ENCODE measurements at regions not wholly inside any gene's neighbourhood (a gene's known extent, or its start where the extent isn't known, plus 50 kb on each side); places are given as distances from the start of the nearest gene placed in this dataset.

DNA sequence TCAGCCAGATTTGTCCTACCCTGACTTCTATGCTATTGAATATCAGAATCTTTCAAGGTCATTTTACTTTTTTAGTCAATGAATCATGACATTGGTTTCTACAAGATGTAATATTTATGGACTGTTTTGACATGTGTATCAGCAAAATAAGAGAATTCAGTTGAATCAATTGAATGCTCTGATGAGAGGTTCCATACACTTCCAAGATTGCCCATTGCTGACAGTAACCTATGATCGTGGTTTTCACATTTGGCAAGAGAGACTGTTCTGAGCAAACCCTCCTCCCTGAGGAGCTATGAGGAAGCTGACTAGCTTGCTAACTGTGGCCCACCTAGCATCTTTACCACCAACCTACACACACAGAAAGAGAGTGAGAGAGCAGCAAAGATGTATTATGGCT, 56.7 kb upstream of the FST start:
- Histone ChIP-seq H3K27ac (no peak overlapping the region), H3K36me3 (no peaks in the 10 kb centered on the region), H3K4me1 (no peaks in the 10 kb centered on the region), H3K4me3 (no peak overlapping the region), H3K9me3 (no peaks in the 10 kb centered on the region), H3K27me3 (peaks cover 3% of the 10 kb centered on the region)
- TF ChIP-seq POLR2AphosphoS5 (IDR thresholded peaks at IDR 0.05) (no peak), EP300 (IDR thresholded peaks at IDR 0.05; ENCODE audit: low read depth) (no peak), POLR2A (IDR thresholded peaks at IDR 0.05) (no peak)
- TF ChIP-seq, protein P1, sequence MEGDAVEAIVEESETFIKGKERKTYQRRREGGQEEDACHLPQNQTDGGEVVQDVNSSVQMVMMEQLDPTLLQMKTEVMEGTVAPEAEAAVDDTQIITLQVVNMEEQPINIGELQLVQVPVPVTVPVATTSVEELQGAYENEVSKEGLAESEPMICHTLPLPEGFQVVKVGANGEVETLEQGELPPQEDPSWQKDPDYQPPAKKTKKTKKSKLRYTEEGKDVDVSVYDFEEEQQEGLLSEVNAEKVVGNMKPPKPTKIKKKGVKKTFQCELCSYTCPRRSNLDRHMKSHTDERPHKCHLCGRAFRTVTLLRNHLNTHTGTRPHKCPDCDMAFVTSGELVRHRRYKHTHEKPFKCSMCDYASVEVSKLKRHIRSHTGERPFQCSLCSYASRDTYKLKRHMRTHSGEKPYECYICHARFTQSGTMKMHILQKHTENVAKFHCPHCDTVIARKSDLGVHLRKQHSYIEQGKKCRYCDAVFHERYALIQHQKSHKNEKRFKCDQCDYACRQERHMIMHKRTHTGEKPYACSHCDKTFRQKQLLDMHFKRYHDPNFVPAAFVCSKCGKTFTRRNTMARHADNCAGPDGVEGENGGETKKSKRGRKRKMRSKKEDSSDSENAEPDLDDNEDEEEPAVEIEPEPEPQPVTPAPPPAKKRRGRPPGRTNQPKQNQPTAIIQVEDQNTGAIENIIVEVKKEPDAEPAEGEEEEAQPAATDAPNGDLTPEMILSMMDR (IDR thresholded peaks at IDR 0.05): no peak
- intact Hi-C loops (cut with DNase I; ENCODE audit: low total_unique reads) (no loop called here), in situ Hi-C loops (cut with MboI; ENCODE audit: low pct_ligation_motif_present in 1 of 4, low pct_unique_long_range_greater_than_20kb in 1 of 4, low sequenced_read_pairs in 3 of 4) (no loop called here)
- no peak for DNase-seq
- WGBS, 2 donors (ENCODE audit: low coverage in 1 of 2): 53 to 67% methylated on average over 1 of the region's 1 CpG

DNA sequence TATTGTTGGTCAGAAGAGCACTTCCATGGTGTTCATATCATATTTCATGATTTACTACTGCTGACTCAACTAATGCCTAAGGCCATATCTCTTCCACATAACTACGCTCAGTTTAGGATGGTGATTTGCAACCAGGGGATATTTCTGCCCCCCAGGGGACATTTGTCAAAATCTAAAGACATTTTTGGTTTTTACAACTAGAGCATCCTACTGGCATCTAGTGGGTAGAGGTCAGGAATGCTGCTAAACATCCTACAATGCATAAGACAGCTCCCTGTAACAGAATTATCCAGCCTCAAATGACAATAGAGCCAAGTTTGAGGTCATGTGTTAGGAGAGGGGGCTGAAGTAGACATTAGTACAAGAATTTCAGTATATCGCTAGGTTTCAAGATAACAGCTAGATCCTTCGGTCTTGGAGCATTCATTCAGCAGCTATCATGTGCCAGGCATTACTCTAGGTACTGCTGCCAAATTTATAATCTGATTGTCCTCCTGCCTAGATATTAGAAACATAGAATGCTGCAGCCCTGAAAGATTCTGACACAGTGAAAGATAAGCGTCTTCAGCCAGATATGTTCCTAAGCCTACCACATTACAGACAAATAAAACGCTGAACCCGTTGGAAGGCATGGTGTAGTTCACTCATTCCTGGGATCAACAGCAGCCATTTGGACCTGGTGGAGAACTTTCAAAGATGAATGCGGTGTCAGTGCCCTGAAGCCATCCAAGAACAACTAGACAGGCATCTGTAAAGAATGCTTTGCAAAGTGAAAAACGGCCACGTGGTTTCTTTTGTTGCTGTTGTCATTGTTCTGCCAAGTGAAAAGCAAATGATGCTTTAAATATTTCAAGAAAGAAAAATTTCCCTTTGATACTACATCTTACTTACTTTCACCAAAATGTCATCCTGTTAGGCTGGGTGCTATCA, 55.5 kb upstream of the FST start:
- Histone ChIP-seq H3K4me3 (no peak overlapping the region), H3K9me3 (no peaks in the 10 kb centered on the region), H3K27ac (no peak overlapping the region), H3K36me3 (no peaks in the 10 kb centered on the region), H3K4me1 (no peaks in the 10 kb centered on the region), H3K27me3 (peaks cover 3% of the 10 kb centered on the region)
- intact Hi-C loops (cut with DNase I; ENCODE audit: low total_unique reads): no loop called here
- WGBS, 2 donors (ENCODE audit: low coverage in 1 of 2): 80 to 91% methylated on average over 9 of the region's 9 CpGs
- in situ Hi-C loops (cut with MboI; ENCODE audit: low pct_ligation_motif_present in 1 of 4, low pct_unique_long_range_greater_than_20kb in 1 of 4, low sequenced_read_pairs in 3 of 4): loop anchor here in 1 of 4 donors (25.0 kb wide), 1 partner anchor 263 kb away; no protein-coding TSS in a partner anchor
- DNase-seq: no peak
- TF ChIP-seq POLR2AphosphoS5 (IDR thresholded peaks at IDR 0.05) (no peak), POLR2A (IDR thresholded peaks at IDR 0.05) (no peak), EP300 (IDR thresholded peaks at IDR 0.05; ENCODE audit: low read depth) (no peak)
- TF ChIP-seq, protein P1 (IDR thresholded peaks at IDR 0.05): no peak

DNA sequence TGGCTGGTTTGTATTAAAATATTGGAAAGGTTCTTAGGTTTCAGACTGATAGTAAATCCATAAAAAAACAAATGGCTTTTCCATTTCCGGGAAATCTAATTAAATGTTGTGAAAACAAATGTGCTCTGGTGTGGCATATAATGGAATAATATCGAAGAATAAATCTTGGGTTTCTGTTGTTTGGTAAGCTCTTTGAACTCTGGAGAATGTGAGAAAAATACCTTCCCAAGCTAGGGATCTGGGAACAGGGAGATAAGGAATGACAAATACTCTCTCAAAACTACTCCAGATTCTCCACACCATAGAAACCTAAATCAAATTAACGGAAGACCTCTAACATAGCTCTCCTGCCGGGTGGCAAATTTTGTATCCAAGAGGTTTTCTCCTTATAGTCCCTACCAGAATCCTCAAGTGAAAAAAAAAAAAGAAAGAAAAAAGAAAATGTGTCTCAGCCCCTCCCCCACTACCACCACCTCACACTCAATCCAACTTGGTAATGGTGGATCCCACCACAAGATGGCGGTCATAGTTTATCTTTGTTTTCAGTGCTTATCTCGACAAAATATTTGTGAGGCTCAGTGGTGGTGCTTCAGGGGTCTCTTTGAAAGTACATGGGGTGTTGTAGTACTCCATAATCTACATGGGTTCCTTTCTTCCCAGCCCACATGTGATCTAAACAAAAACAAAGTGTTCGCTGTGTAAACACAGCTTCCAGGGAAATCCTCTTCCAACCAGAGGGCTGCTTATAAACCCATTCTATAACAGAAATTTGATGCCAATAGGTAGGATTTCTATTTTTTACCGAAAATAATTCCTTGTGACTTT, 54.5 kb upstream of the FST start:
- peaks cover 3% of the 10 kb centered on the region for H3K27me3 ChIP-seq
- H3K9me3 ChIP-seq: no peaks in the 10 kb centered on the region
- no peaks in the 10 kb centered on the region for H3K4me1 ChIP-seq
- H3K4me3 ChIP-seq: no peak overlapping the region
- no peaks in the 10 kb centered on the region for H3K36me3 ChIP-seq
- WGBS, 2 donors (ENCODE audit: low coverage in 1 of 2): 64 to 70% methylated on average over 7 to 8 of the region's 8 CpGs
- no peak for TF ChIP-seq POLR2AphosphoS5 (IDR thresholded peaks at IDR 0.05)
- TF ChIP-seq, protein P1 (IDR thresholded peaks at IDR 0.05): peak; percentile 29 to 43 (median 31)
- DNase-seq: peak; percentile 17
- in situ Hi-C loops (cut with MboI; ENCODE audit: low pct_ligation_motif_present in 1 of 4, low pct_unique_long_range_greater_than_20kb in 1 of 4, low sequenced_read_pairs in 3 of 4): loop anchor here in 1 of 4 donors (25.0 kb wide), 1 partner anchor 264 kb away; no protein-coding TSS in a partner anchor
- intact Hi-C loops (cut with DNase I; ENCODE audit: low total_unique reads): no loop called here
- H3K27ac ChIP-seq: no peak overlapping the region

DNA sequence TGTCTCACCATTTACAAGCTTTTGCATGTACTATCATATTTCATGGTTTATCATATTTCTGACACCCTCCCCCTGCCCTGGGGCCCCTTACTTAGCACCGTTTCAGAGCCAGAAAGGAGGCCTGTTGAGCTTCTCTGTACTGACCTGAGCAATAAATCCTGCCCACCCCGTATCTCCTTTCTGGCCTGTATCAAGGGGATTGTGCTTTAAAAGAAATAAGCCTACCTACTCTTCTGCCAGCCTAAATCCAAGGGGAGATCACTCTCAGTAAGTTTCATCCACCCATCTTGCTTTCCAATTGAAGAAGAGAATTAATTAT, 54.0 kb upstream of the FST start:
- DNase-seq: no peak
- intact Hi-C loops (cut with DNase I; ENCODE audit: low total_unique reads) (no loop called here), in situ Hi-C loops (cut with MboI; ENCODE audit: low pct_ligation_motif_present in 1 of 4, low pct_unique_long_range_greater_than_20kb in 1 of 4, low sequenced_read_pairs in 3 of 4) (loop anchor here in 1 of 4 donors (25.0 kb wide), 1 partner anchor 264 kb away; no protein-coding TSS in a partner anchor)
- WGBS, 2 donors (ENCODE audit: low coverage in 1 of 2): 79% methylated on average over 2 of the region's 2 CpGs
- no peak overlapping the region for H3K4me3 ChIP-seq
- H3K27ac ChIP-seq: no peak overlapping the region
- H3K9me3 ChIP-seq: no peaks in the 10 kb centered on the region
- no peak for TF ChIP-seq POLR2A (IDR thresholded peaks at IDR 0.05)
- TF ChIP-seq, protein P1 (IDR thresholded peaks at IDR 0.05): no peak
- no peak for TF ChIP-seq POLR2AphosphoS5 (IDR thresholded peaks at IDR 0.05)
- TF ChIP-seq EP300 (IDR thresholded peaks at IDR 0.05; ENCODE audit: low read depth): no peak
- no peaks in the 10 kb centered on the region for H3K36me3 ChIP-seq
- no peaks in the 10 kb centered on the region for H3K4me1 ChIP-seq
- peaks cover 3% of the 10 kb centered on the region for H3K27me3 ChIP-seq
